Prostate gland (tissue), 2 donors: ENCODE measurements at regions not wholly inside any gene's neighbourhood (a gene's known extent, or its start where the extent isn't known, plus 50 kb on each side); places are given as distances from the start of the nearest gene placed in this dataset.

ENCODE experiments used
- CTCF ChIP-seq, 4 experiments: fragments of 200-600 bp in 2 of 4; fragments of 450-650 bp in 2 of 4; sonication (generic) in 2 of 4; IDR thresholded peaks; 1 replicate in 3 of 4; 2 replicates in 1 of 4; pipeline ENCODE4 v1.5.1; 2016 to 2019; ENCODE audit warnings: antibody characterized with exemption in 4 of 4, mild to moderate bottlenecking in 2 of 4, moderate library complexity in 2 of 4
- POLR2AphosphoS5 ChIP-seq: sonication (generic); formaldehyde crosslinking; IDR thresholded peaks from one replicate; pipeline ENCODE4 v1.6.1; 2017; ENCODE audit warnings: antibody characterized with exemption

DNA sequence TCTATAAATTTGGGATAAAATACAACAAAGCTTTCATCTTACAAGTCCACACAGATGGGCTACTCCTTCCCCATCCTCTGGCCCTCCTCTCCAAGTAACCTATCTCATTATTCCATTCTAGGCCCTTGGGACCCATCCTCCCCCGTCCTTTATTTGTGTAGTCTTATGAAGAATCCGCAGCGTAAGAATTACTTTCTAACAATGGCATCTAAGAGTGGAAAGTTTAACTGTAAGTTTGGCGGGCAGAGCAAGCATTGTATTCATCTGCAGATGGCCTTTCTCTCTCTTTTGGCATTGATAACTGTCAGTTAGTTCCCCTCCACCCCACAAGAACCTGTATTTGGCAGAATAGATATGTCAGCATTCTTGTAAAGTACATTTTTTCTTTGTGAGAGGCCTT lies 91.9 kb upstream of the TSPAN2 start:
- TF ChIP-seq CTCF (IDR thresholded peaks at IDR 0.05): no peak
- no peak for TF ChIP-seq POLR2AphosphoS5
